ENCODE measurements at regions not wholly inside any gene's neighbourhood (a gene's known extent, or its start where the extent isn't known, plus 50 kb on each side); places are given as distances from the start of the nearest gene placed in this dataset.

- TF ChIP-seq, protein P1, sequence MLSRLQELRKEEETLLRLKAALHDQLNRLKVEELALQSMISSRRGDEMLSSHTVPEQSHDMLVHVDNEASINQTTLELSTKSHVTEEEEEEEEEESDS (CRISPR knock-in tag; IDR thresholded peaks at IDR 0.05): no peak
- TF ChIP-seq FOXJ3 (CRISPR knock-in tag; IDR thresholded peaks at IDR 0.05): no peak
- no peak for TF ChIP-seq MCM5 (IDR thresholded peaks at IDR 0.05; ENCODE audit: low read depth)
Observed at GRCh38 chr5:43774881-43775399, 172.0 kb downstream of the NNT start.
